C4-2B (cell line): ENCODE measurements at regions not wholly inside any gene's neighbourhood (a gene's known extent, or its start where the extent isn't known, plus 50 kb on each side); places are given as distances from the start of the nearest gene placed in this dataset.

Source experiments
- H3K27ac ChIP-seq: fragments of 450-650 bp; 2 replicates; pipeline ENCODE4 v1.5.1; 2017
- CTCF ChIP-seq: fragments of 450-650 bp; conservative IDR thresholded peaks from 2 replicates; pipeline ENCODE4 v1.5.1; 2017; ENCODE audit warnings: mild to moderate bottlenecking
- ZFX ChIP-seq: fragments of 450-650 bp; IDR thresholded peaks from 2 replicates; pipeline ENCODE4 v1.6.1; 2017

GRCh38 chr5:2006971-2007291 lies 124.2 kb upstream of the IRX4 start:
- TF ChIP-seq CTCF = no peak
- H3K27ac ChIP-seq = no peak overlapping the region

- H3K27ac ChIP-seq = no peak overlapping the region
- no peak for TF ChIP-seq CTCF
- no peak for TF ChIP-seq ZFX
These were observed 123.7 kb upstream of the IRX4 start for GRCh38 chr5:2006193-2006970.

GRCh38 chr5:2005101-2006041 lies 122.6 kb upstream of the IRX4 start:
- TF ChIP-seq CTCF (no peak), ZFX (no peak)
- H3K27ac ChIP-seq = no peak overlapping the region

GRCh38 chr5:2003690-2004365 lies 121.1 kb upstream of the IRX4 start:
- TF ChIP-seq ZFX (no peak), CTCF (no peak)

GRCh38 chr5:2003206-2003605 lies 120.5 kb upstream of the IRX4 start:
- H3K27ac ChIP-seq = no peak overlapping the region
- TF ChIP-seq ZFX (no peak), CTCF (no peak)

More at GRCh38 chr5:2003690-2004365, 121.1 kb upstream of the IRX4 start:
- no peak overlapping the region for H3K27ac ChIP-seq

GRCh38 chr5:2001300-2001699 lies 118.6 kb upstream of the IRX4 start:
- no peak overlapping the region for H3K27ac ChIP-seq
- TF ChIP-seq ZFX (no peak), CTCF (no peak)

GRCh38 chr5:2000591-2000990 lies 117.9 kb upstream of the IRX4 start:
- TF ChIP-seq ZFX (no peak), CTCF (no peak)
- no peak overlapping the region for H3K27ac ChIP-seq
